ENCODE measurements at regions not wholly inside any gene's neighbourhood (a gene's known extent, or its start where the extent isn't known, plus 50 kb on each side); places are given as distances from the start of the nearest gene placed in this dataset.

GRCh38 chr2:239499726-239500573, 99.1 kb upstream of the HDAC4 start:
- no peak overlapping the region for H3K4me3 ChIP-seq (ENCODE audit: low read depth, low read length, poor library complexity, severe bottlenecking)
- no peaks in the 10 kb centered on the region for H3K9me2 ChIP-seq (ENCODE audit: low read depth, low read length)
- no peak overlapping the region for H3K9ac ChIP-seq (ENCODE audit: low read length)
- no peaks in the 10 kb centered on the region for H3K4me1 ChIP-seq (ENCODE audit: insufficient read depth, low read length, severe bottlenecking)
- no peaks in the 10 kb centered on the region for H3K36me3 ChIP-seq (ENCODE audit: insufficient read depth, low read length)
- H4K20me1 ChIP-seq (ENCODE audit: insufficient read depth, low read length) = no peaks in the 10 kb centered on the region
- H3K4me2 ChIP-seq (ENCODE audit: low read length) = no peak overlapping the region
- H3K79me2 ChIP-seq (ENCODE audit: insufficient read depth, low read length) = no peaks in the 10 kb centered on the region
- H2AFZ ChIP-seq (ENCODE audit: low read length) = no peak overlapping the region
- H3K27me3 ChIP-seq (ENCODE audit: insufficient read depth, low read length) = no peaks in the 10 kb centered on the region; the same call in 1 of the 2 replicates
- no peaks in the 10 kb centered on the region for H3F3A ChIP-seq (ENCODE audit: insufficient read depth, low read length)
- H3K9me3 ChIP-seq (ENCODE audit: low read length) = no peaks in the 10 kb centered on the region
- TF ChIP-seq CTCF (IDR thresholded peaks at IDR 0.05; ENCODE audit: low read length) (no peak), EZH2 (IDR thresholded peaks at IDR 0.05; ENCODE audit: borderline replicate concordance, low read length) (no peak)
- H3K27ac ChIP-seq (ENCODE audit: low read depth, low read length, poor library complexity, severe bottlenecking) = no peak overlapping the region

DNA sequence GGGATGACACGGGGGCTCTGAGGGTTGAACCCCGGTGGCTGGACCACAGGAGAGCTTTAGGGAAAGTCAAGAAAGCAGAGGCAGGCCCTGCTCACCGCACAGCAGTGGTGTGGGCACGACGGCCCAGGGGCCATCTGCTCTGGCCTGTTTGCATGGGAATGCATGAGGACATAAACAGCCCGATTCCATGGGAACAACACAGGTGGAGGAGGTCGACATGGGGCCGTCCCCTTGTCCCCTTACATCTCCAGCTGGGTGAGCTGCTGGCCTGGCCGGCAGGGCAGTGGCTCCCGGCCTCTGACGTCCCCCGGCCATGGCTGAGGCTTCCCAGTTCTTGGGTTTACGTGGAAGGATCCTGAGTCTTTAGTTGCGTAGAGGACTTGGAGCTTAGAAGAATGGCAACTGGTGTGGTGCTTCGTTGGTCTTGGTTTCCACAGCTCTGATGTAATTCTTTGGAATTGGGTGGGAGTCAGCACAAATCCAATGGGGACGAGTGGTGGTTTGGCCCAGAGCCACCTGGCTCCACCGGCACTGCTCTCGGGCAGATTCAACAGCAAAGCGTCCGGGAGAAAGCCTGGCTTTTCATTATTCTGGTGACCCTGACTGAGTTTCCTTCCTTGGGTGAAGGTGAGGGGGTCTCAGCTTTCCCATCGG, 98.3 kb upstream of the HDAC4 start:
- H3K27me3 ChIP-seq (ENCODE audit: insufficient read depth, low read length) = no peaks in the 10 kb centered on the region; the same call in 1 of the 2 replicates
- H2AFZ ChIP-seq (ENCODE audit: low read length) = no peak overlapping the region
- H3K9me3 ChIP-seq (ENCODE audit: low read length) = no peaks in the 10 kb centered on the region
- H3K4me2 ChIP-seq (ENCODE audit: low read length) = no peak overlapping the region
- H3K4me3 ChIP-seq (ENCODE audit: low read depth, low read length, poor library complexity, severe bottlenecking) = no peak overlapping the region
- H3K36me3 ChIP-seq (ENCODE audit: insufficient read depth, low read length) = no peaks in the 10 kb centered on the region
- H4K20me1 ChIP-seq (ENCODE audit: insufficient read depth, low read length) = no peaks in the 10 kb centered on the region
- no peaks in the 10 kb centered on the region for H3K4me1 ChIP-seq (ENCODE audit: insufficient read depth, low read length, severe bottlenecking)
- no peak for TF ChIP-seq CTCF (IDR thresholded peaks at IDR 0.05; ENCODE audit: low read length)
- TF ChIP-seq EZH2 (IDR thresholded peaks at IDR 0.05; ENCODE audit: borderline replicate concordance, low read length) = no peak
- H3F3A ChIP-seq (ENCODE audit: insufficient read depth, low read length) = no peaks in the 10 kb centered on the region
- H3K27ac ChIP-seq (ENCODE audit: low read depth, low read length, poor library complexity, severe bottlenecking) = no peak overlapping the region
- H3K9ac ChIP-seq (ENCODE audit: low read length) = no peak overlapping the region
- H3K79me2 ChIP-seq (ENCODE audit: insufficient read depth, low read length) = no peaks in the 10 kb centered on the region
- H3K9me2 ChIP-seq (ENCODE audit: low read depth, low read length) = no peaks in the 10 kb centered on the region

GRCh38 chr2:239498576-239498975, 97.8 kb upstream of the HDAC4 start:
- TF ChIP-seq CTCF (IDR thresholded peaks at IDR 0.05; ENCODE audit: low read length) (no peak), EZH2 (IDR thresholded peaks at IDR 0.05; ENCODE audit: borderline replicate concordance, low read length) (no peak)
- Histone ChIP-seq H3F3A (ENCODE audit: insufficient read depth, low read length) (no peaks in the 10 kb centered on the region), H3K4me3 (ENCODE audit: low read depth, low read length, poor library complexity, severe bottlenecking) (no peak overlapping the region)

More at GRCh38 chr2:239498576-239498975, 97.8 kb upstream of the HDAC4 start:
- Histone ChIP-seq H3K9me2 (ENCODE audit: low read depth, low read length) (no peaks in the 10 kb centered on the region), H3K27me3 (ENCODE audit: insufficient read depth, low read length) (no peaks in the 10 kb centered on the region; the same call in 1 of the 2 replicates), H4K20me1 (ENCODE audit: insufficient read depth, low read length) (no peaks in the 10 kb centered on the region), H3K27ac (ENCODE audit: low read depth, low read length, poor library complexity, severe bottlenecking) (no peak overlapping the region), H3K36me3 (ENCODE audit: insufficient read depth, low read length) (no peaks in the 10 kb centered on the region), H2AFZ (ENCODE audit: low read length) (no peak overlapping the region), H3K79me2 (ENCODE audit: insufficient read depth, low read length) (no peaks in the 10 kb centered on the region), H3K9me3 (ENCODE audit: low read length) (no peaks in the 10 kb centered on the region), H3K4me2 (ENCODE audit: low read length) (no peak overlapping the region), H3K4me1 (ENCODE audit: insufficient read depth, low read length, severe bottlenecking) (no peaks in the 10 kb centered on the region), H3K9ac (ENCODE audit: low read length) (no peak overlapping the region)

Data from OCI-LY1 (cell line).